NCI-H2029 (cell line): ENCODE measurements at regions not wholly inside any gene's neighbourhood (a gene's known extent, or its start where the extent isn't known, plus 50 kb on each side); places are given as distances from the start of the nearest gene placed in this dataset.

ENCODE experiments used
- DNase-seq: peaks from one replicate; lab custom pipeline; 2025; lab: John Stamatoyannopoulos, UW

DNA sequence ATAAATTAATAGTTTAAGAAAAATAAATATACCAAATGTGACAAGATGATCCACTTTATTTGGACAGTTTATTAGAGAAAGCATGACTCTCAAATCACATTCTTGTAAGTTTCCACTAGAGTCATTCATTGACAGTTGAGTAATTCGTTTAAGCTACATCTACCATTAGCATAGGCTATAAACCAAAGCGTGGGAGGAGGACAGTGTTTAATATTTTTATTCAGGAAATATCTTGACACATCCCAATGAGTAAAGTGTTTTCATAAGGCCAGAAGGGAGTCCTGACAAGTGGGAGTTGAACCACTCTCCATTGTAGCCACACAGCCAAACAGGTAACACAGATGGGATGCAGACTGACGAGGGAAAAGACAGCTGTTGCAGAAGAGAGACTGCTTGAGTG is 386.5 kb upstream of the SEMA3D start:
- no peak for DNase-seq

DNA sequence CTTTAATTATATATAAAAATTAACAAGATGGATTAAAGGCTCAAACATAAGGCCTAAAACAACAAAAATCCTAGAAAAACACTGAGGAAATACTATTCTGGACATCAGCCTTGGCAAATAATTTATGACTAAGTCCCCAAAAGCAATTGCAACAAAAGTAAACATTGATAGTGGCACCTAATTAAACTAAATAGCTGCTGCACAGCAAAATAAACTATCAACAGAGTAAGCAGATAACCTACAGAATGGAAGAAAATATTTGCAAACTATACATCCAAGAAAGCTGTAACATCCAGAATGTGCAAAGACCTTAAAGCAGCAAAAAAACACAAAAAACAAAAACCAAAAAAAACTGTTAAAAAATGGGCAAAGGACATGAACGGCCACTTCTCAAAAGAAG is 384.0 kb upstream of the SEMA3D start:
- no peak for DNase-seq

DNA sequence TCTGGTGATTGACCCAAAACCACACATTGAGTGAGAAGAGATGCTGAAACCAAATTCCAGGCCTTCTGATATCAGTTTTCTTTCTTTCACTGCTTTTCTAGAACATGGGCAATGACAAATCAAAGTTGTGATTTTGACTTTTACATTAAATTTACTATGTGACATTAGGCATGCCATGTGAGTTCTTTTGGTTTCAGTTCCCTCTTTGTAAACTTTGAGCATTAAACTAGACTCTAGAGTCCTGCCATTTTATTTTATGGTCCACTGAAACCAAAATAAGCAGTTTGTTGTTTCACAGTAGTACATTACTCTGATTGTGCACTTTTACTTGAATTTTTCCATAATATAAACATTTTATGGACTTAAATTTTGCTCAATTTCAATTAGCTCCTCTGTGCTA is 381.1 kb upstream of the SEMA3D start:
- DNase-seq: no peak

DNA sequence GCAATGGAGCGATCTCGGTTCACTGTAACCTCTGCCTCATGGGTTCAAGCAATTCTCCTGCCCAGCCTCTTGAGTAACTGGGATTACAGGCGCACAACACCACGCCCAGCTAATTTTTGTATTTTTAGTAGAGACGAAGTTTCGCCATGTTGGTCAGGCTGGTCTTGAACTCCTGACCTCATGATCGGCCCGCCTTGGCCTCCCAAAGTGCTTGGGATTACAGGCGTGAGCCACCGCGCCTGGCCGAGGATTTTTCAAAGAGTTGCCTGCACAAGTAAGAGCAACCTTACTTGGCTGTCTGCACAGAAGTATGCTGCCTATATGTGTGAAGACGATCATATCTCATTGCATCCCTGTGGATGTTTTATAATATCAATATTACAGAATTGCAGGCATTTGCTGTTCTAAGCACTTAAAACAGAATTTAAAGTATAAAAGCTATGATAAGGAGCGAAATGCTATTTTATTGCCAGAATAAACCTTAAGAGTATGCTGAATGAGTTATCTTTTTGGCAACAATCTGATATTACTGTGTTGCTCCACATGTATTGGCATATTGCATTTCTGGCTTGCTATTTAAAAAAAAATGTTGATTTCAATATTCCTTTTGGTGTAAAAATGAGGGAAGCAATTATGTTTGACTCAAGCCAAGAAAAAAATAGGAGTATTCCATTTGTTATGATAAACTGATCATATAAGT is 379.4 kb upstream of the SEMA3D start:
- no peak for DNase-seq

DNA sequence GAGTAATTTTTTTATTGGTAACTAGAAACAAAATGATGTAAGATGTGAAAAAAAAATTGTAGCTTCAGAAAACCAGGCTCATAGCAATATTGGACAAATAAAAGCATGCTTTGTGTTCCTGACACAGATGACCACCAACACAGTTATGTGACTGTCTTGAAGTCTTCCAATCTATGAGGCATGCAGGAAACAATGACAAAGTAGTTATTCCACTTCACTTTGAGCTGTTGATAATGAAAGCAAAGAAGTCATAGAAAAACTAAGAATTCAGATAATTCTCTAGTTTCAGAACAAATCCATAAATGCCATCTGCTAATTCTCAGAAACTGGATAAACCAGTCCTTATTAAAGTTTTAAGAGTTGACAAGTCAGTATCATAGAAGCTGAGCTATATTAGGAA is 378.4 kb upstream of the SEMA3D start:
- no peak for DNase-seq

DNA sequence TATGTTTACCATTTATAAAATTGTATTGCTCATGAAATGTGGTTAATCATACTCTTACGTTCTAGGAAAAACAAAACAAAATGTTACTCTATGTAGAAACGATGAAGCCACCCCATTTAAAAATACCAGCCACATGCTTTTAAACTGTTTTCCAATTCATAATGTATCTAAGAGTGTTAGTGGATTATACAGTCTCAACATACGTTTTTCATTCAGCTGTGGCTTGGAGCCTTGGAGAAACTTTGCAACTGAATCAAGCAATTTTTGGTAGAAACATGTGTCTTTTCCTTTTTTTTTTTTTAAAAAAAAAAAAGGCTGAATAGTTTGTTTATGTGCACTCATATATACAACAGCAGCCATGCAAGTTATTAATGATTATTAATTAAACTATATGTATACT is 378.0 kb upstream of the SEMA3D start:
- DNase-seq: no peak

DNA sequence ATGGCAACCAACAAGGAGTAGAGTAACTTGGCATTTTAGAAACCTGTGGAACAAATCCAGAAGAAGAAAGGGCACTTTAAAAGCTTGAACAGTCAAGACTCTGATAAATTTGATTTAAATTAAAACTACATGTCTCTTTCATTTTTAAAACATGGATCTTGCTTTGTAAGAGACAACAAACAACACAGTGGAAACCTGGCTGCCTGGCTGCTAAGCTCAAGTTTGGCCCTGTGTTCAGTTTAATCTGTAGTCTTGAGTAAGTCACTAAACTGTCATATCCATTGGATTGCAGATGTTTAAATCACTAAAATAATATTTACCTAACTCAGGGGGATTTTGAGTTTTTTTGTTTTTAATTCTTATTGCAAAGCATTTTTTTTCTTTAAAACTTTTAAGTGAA is 374.9 kb upstream of the SEMA3D start:
- no peak for DNase-seq

DNA sequence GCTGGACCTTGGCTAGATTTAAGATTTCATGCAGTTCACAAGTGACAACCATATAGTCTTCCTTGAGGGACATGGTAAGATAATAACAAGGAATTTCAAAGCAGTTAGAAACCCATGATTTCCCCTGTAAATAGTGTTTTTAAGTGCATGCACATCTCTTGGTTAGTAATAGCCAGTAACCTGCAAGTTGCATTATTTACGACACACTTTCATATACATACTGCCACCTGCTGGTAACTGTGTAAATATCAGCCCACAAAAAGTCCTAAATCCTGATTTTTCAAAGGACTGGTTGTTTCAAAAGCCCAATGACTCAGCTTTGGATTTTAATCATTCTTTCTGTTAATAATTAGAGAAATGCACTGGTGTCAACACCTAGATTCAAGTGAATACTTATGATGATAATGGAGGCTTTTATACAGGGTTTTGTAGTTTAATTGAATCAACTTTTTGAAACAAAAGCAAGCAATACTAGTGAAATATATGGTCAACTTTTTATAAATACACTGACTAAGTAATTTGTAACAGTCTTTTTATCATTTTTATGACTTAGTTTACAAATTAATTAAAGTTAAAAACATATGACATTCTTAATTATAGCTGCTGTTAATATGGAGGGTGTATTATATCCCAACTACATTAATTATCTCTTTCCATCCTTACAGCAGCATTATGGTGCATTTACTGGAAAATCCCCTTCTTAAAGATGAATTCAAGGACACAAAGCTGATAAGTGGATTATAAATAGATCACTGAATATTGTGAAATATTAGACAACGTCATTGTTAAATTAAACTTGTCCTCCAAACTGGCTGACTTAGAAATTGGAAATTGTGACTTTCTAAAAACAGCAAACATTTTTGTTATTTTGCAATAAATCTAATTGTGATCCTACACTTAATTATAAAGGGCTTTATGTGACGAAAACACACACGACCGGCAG is 367.7 kb upstream of the SEMA3D start:
- peak; percentile 18 for DNase-seq

DNA sequence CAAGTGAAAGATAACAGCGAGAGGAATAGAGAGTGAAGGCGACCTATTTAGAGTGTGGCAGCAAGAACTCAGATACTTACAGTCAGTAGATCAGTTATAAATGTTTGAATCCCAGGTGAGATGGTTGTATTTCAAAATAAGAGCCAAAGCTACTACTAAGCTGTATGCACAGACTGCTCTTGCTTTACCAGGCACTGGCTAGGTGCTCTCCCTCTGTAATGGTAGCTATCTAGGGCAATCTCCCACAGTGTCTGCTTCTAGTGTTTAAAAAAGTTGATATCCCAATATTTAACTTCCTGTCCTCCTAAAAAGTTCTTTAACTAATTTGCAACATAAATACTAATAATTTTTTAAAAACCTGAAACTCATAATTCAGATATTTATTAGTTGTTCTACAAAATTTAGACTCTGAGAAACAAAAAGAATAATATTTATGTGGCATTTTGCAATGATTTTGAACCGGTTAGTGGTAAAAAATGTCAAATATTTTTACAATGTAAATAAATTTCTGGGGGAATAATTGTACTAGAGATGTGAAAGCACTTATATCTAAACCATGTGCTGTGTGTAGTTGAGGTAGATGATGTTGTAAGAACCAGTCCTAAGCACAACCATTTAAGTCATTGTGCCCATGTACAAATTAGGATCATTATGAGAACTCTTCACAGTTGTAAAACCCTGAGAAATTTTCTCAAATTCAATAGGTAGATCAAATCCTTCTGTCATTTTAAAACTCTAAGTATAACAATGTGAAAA is 349.3 kb upstream of the SEMA3D start:
- DNase-seq: no peak

DNA sequence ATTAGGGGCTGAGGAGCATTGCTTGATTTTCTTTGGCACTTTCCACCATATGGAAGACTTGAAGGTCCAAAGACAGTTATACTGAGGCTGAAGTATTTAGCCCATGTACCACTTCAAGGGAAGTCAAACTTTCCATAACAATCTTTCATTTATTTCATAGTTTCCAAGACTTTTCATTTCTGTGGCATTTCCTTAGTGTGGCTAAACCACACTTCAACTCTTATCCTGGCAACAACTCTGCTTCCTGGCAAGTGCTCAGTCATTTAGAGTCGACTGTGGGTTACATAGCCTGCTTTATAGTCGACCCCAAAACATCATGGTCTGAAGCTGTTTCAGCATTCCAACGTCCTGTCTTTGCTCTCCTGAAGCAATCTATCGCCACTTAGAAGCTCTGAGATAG is 343.0 kb upstream of the SEMA3D start:
- DNase-seq: no peak

DNA sequence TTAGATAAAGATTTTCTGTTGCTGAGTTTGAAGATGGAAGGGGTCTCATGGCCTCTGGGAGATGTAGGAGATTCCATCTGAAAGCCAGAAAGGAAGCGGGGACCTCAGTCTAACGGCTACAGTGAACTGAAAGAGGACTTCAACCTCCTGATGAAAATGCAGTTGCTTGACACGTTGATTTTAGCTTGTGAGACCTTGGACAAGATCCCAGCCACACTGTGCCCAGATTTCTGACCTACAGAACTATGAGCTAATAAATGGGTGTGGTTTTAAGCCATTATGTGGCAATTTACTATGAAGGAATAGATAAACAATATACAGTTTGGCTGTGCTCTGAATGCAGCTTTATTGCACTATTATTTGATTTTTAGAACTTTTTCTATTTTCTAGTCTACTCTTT is 342.3 kb upstream of the SEMA3D start:
- DNase-seq: no peak

DNA sequence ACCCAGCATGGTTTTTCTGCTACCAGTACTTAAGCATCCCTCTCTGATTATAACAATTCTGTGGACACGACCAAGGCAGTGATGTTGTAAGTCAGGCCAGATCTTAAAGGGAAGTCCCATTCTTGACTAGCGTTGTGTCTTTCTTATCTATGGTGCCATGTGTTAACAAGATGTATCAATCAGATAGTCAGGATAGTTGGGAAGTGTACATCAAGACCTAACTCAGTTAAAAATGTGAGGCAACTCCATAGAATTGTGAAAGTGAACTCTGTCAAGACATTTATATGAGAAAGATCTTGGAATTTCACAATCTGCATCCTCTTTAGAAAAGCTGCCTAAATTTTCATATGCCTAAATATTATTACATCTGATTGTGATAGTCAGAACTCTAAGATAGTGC is 341.7 kb upstream of the SEMA3D start:
- DNase-seq: no peak

DNA sequence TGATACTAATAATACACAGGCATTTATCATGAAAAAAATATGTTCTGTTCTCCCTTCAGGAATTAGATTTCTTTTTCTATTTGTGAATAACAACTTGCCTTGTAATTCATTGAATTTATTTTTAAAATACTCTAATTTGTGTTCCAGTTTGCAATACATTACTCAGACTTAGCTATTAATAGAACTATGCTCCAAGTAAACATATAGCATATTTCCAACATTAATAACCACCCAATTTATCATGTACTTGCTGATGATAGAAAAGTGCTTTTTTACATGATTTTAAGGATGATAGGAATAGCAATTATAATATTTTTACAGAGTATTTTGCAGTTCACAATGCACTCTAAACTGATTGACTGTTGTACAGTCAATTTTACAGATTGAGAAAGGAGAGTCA is 338.8 kb upstream of the SEMA3D start:
- no peak for DNase-seq

DNA sequence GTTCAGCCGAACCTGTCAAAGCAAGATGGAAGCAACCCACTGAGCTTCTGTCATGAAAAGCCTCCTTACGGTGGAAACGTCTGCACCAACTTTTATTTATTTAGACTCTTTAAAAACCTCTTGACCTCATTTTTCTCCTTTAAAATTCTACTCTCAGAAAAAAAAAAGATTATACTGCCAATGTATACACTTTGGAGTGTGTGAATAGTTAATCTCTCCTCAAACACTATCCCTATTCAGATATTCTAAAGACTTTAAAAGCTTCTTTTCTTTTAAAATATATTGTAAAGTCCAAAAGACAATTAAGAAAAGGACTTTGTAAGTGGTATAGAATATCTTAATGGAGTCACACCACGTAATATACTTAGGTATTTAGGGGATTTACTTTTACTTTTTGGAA is 335.2 kb upstream of the SEMA3D start:
- DNase-seq: no peak

DNA sequence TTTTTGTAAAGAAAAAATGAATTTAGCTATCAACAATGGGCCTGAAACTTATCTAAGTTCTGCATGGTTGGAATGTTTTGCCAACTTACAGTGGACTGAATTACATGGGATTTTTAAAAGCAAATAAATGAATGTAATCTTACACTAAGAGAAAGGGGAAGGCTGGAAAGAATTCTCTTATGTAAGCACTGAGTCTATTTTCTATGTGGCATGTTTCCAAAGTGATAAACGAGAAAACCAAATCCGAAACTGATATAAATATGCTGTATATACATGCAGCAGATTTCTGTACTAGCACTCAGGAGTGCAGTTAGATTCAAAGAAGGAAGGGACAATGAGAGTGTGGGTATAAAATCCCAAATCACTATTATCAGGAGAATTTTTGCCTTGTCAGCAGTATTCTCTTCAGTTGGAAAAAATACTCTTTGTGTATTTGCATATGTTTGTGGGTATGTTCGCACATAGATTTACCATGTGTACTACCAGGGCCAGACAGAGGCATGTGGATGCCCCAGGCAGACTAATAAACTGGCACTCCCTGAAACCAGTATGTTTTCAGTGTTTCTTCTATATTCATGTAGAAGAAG is 334.3 kb upstream of the SEMA3D start:
- DNase-seq: no peak

DNA sequence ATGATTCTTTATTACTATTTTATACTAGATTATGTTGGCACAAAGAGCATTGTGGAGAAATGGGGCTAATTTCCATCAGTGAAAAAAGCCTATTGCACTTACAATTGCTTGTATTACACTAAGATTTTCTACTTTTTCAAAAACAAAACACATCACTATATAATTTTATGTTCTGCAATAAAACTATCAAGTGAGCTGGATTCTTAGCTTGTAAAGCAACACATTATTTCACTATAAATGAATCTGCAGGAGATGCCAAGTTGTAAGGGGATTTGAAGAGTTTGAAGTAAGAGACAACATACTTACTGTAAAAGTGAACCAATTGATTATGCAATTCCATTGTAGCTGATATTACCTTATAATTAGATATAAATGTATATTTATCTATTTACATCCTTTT is 333.3 kb upstream of the SEMA3D start:
- DNase-seq: no peak

DNA sequence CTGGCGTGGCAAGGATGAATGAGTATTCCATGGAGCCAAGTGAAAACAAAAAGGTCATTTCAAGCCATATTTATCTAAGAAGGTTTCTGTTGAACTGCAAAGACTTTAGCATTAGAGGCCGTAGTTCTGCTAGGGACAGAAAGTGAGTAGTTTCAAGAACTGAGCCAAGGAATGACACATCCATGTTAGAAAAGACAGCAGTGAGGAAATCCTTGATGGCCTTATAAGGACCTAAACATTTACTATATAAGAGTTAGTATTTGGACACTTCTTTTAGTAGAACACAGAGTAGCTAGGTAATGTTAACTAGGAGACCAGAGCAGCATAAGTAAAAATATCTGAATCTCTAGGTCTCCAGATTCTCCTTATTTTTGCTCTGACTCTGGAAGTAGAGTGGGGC is 329.8 kb upstream of the SEMA3D start:
- DNase-seq: no peak

DNA sequence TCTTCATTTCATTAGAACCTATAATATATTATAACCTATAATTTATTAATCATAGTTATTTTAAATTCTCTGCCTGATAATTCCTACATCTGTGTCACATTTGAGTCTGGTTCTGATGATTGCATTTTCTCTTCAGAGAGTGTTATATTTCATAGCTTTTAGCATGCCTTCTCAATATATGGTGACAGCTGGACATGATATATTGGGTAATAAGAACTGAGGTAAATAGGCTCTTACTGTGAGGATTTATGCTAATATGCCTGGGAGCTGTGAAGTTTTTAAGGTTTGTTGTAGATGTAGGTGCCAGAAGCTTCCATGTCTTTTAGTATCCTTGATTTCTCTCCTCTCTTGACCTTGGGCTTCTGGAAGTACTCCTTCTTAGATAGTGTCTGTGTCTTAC is 325.9 kb upstream of the SEMA3D start:
- no peak for DNase-seq

DNA sequence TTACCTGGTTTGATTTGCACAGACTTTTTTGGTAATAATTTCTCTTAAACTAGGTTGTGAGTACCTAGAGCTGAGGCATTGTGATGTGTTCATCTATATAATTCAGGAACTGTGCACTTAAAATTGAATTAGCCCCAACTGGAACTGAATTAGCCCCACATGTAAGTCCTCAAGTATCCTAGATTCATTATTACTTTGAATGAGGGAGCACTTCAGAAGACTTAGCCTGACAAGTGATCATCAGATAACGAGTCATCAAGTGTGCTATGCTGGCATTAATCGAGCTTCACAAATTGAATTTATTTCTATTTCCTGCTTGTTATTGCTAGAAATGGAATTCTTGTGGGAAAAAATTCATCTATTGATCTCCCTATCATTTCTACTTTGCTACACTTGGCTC is 323.4 kb upstream of the SEMA3D start:
- DNase-seq: no peak

DNA sequence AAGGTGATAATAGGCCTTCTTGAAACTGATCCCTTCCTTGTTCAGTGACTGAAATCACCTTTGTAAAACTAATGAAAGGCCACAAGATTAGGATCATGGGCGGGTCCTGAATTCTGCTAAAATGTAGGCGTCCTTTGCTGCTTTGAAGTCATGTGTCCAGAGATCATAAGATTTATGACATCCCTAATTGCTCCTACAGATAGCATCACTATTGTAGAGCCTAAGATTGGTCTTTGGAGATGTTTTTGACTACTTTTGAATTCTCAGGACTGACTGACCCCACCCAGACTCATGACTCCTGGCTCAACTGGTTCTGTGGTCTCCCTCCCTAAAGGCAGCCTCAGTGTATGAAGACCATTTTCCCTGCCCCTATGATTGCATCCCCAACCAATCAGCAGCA is 322.6 kb upstream of the SEMA3D start:
- DNase-seq: no peak

DNA sequence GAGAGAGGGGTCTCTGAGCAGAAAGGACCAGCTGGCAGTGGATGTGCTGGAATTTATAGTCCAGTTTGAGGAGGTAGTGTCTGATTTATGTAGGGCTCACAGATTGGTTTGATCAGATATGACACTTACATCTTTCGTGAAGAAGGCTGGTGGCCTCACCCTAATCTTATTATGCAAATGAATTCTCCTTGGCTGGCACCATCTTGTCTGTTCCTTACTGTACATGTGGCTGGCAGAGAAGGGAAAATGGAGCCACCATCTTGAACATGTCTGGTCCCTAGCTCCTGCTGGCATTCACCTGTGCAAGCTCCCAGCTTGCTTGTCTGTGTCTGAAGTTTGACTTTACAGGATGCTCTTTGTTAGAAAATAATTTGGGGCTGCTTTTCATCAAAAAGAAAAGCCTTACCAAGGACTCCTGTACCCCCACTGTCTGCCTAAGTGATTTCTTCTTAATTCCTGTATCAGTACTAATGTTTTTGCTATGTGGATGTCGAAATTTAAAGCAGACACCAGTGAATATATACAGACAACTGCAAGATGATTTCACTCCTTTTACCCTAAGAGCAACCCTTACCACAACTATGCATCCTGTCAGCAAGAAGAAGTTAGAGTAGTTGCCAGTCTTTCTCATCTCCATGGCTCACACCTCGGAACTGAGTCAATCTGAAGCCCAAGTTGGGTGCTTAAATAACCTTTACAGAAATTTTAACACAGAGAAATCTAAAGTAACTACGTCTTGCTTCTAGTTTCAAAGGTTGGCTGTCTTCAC is 322.0 kb upstream of the SEMA3D start:
- no peak for DNase-seq

DNA sequence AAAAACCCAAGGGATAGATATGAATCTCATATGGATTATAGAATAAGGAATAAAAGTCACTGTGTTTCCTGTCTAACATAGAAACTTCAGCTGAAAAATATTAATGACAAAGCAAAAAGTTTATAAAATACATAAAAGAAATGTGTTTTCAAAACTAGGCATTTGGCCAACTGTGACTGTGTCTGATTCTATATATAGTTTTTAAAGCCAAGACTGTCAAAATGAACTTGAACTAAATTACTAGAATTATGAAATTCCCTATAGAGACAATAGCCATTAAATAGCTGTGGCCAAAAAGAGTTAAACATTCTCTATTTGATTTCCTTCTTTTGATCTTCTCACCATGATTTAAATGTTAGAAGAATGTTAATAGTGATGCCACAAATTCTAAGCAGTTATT is 311.2 kb upstream of the SEMA3D start:
- no peak for DNase-seq
